HG02571 (cell line): ENCODE measurements at regions not wholly inside any gene's neighbourhood (a gene's known extent, or its start where the extent isn't known, plus 50 kb on each side); places are given as distances from the start of the nearest gene placed in this dataset.

Experiments used
- ATAC-seq: cut with Tn5 transposase; IDR thresholded peaks from one replicate; pipeline ENCODE4 v1.9.1; 2021; ENCODE audit warnings: mild to moderate bottlenecking, moderate library complexity; ENCODE audit not compliant: unreplicated experiment

GRCh38 chr13:107079423-107080049 lies 511.6 kb upstream of the ARGLU1 start:
- ATAC-seq = no peak

DNA sequence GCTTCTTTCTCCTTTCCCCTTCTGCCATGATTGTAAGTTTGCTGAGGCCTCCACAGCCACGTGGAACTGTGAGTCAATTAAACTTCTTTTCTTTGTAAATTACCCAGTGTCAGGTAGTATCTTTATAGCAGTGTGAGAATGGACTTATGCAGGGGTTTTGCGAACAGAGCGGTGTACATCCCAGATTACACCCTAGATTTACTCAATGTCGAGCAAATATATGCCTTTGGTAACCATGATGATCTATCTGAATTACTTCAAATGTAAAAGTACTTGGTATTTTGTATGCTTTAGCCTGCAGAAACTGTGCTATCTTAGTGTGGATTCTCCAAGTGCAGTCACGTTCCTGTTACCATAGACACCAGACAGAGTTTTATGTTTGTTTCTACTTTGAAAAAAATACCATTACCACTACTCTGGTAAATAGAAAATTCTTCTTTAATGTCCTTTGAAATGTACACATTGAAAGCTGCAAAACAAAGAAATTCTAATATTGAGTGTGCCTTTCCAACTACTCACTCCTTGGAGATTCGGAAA lies 510.4 kb upstream of the ARGLU1 start:
- no peak for ATAC-seq

DNA sequence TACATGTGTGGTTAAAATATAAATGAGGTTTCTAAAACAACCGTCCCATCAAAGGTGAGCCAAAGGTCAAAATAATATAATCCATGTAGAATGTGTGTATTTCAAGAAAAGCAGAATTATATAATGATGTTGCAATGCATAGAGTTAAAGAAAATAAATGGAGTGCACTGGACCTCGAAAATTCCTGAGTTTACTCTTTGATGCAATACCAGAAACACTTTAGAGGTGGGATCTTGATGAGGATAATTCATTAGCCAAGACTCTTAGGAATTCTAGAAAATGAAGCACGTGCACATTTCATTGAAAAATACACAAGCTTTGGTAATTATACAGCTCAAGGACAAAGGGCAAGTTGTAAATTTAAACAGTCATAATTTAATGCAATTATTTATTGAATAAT lies 508.9 kb upstream of the ARGLU1 start:
- no peak for ATAC-seq

DNA sequence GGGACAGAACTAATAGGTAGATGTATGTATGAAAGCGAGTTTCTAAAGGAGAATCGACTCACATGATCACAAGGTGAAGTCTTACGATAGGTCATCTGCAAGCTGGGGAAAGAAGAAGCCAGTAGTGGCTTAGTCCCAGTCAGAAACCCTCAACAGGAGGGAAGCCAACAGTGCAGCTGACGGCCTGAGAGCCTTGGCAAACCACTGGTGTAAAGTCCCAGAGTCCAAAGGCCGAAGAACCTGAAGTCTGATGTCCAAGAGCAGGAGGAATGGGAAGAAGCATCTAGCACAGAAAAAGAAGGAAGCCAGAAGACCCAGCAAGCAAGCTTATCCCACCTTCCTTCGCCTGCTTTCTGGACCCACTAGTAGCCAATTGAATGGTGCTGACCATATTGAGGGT lies 507.6 kb upstream of the ARGLU1 start:
- no peak for ATAC-seq

- ATAC-seq = no peak
Measured at GRCh38 chr13:107070792-107071191, 502.9 kb upstream of the ARGLU1 start.

GRCh38 chr13:107069108-107069776 lies 501.3 kb upstream of the ARGLU1 start:
- ATAC-seq = no peak

DNA sequence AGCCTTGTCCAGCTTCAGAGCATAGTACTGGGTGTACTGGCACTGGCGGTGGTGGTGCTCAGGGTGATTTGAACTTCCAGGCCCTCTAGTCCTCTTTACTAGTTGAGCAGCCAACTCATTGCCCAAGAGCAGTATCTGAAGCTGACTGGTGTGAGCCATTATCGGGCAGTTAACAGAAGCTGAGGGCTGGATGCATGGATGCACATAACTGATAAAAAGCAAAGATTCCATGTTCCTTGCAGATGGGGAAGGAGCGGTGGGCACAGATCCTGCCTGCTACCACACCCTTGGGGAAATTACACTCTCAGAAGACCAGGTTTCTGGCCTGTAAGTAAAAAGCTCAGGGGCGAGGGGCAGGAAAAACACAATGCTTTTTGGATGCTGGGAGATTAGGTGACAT lies 499.4 kb upstream of the ARGLU1 start:
- no peak for ATAC-seq

GRCh38 chr13:107066355-107066754 lies 498.4 kb upstream of the ARGLU1 start:
- ATAC-seq = no peak

DNA sequence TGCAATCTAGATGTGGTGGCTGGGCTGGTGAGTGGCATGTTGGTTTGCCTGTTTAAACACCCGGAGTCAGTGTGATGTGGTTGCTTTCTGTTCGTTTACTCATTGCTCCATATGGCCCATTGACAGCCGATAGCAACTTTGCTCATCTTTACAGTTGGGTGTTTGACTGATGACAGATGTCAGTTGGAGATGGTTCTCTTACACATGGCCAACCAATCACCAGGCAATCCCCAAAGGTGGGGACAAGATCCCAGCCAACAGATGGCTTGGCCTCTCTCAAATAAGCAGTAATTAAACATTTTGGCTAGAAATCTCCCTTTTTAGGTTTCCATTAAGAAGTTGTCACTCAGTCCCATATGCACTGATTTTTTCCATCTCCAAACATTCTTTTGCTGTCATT lies 497.1 kb upstream of the ARGLU1 start:
- no peak for ATAC-seq

DNA sequence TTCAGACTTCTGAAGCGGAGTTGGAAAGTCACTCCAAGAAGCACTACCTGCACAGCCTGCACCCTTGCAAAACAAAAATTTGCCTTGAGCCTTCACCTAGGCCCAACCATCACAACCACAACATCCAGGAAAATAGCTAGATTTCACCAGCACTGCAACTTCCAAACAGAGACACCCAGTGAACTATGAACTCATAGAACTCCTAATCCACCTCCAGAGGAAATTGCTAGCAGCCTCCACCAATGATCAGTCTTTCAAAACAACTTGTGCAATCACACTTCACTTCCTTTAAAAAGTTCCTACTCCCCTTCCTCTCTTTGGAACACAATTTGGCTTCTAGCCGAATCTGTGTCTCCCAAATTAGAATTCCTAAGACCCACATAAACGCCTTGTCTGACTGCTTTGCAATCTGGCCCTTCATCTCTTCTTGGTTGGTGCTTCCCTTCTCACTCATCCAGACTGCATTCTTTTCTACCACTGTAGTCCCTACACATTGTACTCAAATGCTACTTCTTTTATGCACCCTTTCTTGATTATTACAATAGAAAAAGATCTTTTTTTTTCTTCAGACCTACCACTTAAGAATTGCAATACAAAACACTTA lies 489.2 kb upstream of the ARGLU1 start:
- no peak for ATAC-seq

DNA sequence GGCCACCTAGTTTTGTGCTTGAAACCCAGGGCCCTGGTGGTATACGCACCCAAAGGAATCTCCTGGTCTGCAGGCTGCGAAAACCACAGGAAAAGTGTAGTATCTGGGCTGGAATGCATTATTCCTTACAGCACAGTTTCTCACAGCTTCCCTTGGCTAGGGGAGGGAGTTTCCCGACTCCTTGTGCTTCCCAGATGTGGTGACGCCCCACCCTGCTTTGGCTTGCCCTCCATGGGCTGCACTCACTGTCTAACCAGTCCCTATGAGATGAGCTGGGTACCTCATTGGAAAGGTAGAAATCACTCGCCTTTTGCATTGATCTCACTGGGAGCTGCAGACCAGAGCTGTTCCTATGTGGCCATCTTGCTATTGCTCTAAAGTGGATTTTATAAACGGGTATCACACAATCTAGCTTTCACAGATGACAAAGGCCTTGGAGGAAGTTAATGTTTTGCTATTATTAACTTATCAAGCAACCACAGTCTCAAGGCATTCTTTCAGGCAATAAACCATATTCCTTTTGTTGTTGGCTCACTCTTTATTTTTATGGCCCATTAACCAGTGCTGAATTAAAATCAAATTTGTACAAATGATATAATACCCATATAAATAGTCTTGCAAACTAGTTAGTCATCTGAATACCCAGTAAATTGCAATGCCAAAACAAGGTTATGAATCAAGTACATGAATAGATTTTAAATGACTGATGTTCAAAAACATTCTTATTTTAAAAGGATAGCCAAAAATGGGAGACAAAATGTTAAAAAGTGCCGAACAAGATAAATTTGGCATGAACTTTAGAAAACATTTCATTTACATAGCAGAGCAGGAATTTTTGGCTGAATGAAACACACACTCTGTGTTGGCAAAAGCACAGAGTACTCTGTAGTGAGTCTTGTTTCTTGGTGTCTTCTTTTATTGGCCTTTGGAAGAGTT lies 475.4 kb upstream of the ARGLU1 start:
- ATAC-seq = no peak

GRCh38 chr13:107035778-107036177 lies 467.8 kb upstream of the ARGLU1 start:
- no peak for ATAC-seq

GRCh38 chr13:107035186-107035585 lies 467.2 kb upstream of the ARGLU1 start:
- ATAC-seq = no peak

GRCh38 chr13:107034236-107034872 lies 466.4 kb upstream of the ARGLU1 start:
- ATAC-seq = no peak

- no peak for ATAC-seq
Measured at GRCh38 chr13:107031716-107032115, 463.8 kb upstream of the ARGLU1 start.

GRCh38 chr13:107028751-107029150 lies 460.8 kb upstream of the ARGLU1 start:
- no peak for ATAC-seq

DNA sequence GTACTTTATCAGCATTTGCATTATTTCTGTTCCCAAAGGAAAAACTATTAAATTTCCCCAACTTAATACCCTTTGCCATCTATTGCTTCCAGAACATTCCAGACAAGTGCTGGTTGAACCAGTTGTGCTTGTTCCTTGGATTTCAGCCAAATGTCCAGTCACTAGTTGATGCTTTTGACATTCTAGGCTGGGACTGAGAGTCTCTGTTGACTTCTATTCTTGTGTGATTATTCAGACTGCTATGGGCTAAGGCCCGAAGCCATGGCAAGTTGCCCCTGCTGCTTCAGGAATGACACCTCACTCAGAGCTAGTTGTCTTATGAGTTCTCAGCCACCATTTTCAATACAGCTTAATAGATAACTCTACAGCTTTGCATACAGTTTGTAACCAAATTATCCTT lies 458.1 kb upstream of the ARGLU1 start:
- no peak for ATAC-seq

DNA sequence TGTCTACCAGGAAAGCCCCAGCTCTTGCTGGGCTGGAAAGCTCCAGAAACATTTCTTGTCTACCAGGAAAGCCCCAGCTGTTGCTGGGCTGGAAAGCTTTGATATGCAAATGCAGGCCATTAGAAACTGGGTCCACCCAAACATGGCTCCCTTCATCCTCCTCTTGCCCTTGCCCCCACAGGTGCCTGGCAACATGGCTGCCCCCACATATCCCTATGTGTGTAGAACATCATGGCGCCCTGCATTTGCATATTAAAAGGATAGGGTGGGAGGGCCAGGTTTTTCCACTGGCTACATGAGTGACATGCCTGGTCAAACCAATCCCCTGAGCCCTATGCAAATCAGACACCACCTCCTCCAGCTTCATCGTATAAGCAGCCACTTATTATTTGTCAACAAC lies 455.4 kb upstream of the ARGLU1 start:
- no peak for ATAC-seq

DNA sequence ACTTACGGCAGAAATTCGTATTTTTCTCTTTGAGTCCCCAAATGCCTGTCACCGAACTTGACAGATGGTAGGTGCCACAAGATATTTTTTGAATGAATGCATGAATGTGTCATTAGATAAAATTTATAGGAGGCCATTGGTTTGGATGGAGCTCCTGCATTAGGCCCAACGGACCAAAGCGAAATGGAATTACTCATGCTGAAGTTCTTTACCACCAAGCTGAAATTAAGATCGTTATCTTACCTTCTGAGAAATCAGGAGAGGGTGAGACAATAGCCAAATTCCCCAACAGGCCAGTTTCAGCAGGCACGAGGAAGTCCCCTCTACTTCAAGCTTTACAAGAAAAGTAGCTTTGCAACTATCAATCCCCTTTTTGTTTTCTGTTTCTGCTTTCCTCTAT lies 452.5 kb upstream of the ARGLU1 start:
- ATAC-seq = no peak

DNA sequence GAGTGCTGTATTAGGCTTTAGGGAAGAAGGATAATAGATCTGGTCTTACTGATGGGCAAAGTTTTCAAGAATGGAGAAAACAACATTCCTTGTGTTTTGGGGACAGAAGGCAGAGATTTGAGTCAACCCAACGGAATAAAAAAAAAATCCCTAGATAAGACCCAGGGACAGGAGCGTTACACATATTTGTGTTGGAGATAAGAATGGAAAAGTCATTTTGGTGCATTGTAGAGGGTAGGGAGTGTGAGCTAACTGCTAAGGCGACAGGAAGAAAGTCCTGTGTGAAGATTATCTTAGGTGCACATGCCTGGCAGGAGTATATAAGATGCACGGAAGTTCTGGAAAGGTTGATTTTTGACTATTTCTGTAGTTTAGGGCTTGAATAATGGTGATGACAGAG lies 450.3 kb upstream of the ARGLU1 start:
- ATAC-seq = no peak

DNA sequence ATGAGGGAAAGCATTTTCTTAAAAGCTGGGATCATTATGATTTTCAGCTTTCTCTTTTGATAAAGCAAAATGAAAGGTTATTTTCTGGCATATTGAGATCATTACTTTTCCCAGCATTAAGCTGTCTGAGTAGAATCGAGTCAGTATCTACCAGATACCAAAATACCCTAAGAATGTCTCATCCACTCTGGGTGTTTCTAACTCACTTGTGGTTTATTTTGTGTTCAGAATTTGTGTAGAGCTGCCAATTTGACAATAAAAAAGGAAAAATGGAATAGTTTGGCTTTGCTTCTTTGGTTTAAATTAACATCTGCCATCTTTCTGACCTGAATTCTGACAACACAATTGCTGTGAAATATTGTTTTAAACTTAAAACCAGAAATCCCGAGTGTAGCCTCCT lies 438.7 kb upstream of the ARGLU1 start:
- no peak for ATAC-seq
